ENCODE measurements at regions not wholly inside any gene's neighbourhood (a gene's known extent, or its start where the extent isn't known, plus 50 kb on each side); places are given as distances from the start of the nearest gene placed in this dataset.

DNA sequence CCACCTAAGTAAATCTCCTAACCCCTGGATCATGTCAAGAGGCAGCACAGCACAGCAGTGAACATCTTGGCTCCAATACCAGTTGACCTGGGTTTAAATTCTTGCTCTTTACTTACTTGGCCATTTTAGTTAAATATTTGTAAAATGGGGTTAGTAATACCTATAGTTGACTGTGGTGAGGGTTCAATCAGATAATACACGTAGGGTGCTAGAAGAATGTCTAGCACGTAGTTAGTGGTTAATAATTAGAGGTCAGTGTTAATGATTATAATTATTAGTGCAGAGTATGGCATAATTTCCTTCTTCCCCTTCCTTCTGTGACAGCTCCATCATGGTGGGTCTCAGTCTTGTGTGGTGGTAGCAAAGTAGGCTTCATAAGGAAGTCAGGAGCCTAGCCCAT lies 520.8 kb downstream of the INSC start:
- no peak for DNase-seq (ENCODE audit: extremely low read depth in 1 of 11, low read depth in 9 of 11, low spot score in 4 of 11)

GRCh38 chr11:15636521-15637089 lies 521.9 kb downstream of the INSC start:
- DNase-seq (ENCODE audit: extremely low read depth in 1 of 11, low read depth in 9 of 11, low spot score in 4 of 11), result no peak

- DNase-seq (ENCODE audit: extremely low read depth in 1 of 11, low read depth in 9 of 11, low spot score in 4 of 11), result no peak
Observed at GRCh38 chr11:15638386-15638787, 523.7 kb downstream of the INSC start.

DNA sequence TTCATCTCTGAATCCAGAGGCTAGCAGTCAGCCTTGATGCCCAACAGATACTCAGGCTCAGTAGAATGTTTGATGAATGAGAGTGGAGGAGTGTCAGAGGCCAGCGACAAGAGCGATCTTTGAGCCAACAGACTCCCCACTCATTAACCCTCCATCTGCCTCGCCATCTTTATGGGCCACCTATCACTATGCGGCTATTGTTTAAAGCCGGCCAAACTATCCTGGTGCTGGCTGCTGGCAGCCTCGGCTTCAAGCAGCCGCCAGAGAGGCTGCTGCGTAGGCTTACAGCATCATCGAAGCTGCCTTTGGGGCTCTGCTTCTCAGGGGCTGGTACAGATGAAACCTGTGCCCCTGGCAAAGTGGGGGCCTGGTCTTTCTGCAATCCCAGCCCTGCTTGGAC lies 525.6 kb downstream of the INSC start:
- no peak for DNase-seq (ENCODE audit: extremely low read depth in 1 of 11, low read depth in 9 of 11, low spot score in 4 of 11)

DNA sequence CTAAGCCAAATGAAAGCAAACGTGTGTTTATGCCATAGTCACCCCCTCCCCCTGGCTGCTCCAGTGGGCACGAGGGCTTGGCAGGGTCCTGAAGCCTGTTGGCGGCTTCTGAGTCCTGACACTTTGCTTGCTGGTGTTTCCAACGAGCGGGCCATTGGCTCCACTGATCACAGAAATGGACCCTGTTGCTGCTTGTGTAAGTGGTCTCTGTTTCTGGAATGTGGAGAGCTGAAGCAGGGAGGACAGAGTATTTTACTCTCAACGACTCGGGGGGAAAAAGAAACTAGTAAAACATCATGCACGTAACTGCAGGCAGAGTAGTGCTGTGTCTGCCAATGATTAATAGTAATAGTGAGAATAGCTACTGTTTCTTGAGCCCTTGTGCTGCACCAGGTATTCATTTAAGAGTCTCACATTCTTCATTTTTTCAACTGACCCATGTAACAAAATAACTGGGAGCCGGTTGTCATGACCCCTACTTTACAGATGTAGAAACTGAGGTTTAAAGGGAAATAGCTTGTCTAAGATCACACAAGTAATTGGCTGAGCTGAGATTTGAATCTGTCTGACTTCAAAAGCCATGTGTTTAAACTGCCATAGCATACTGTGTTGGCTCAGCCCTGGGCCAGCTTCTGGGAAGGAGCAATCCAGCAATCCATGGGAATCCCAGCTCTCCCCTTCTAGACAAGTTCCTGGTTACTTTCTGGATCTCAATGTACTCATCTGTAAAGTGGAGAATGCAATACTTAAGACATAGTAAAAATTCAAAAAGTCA lies 526.7 kb downstream of the INSC start:
- DNase-seq (ENCODE audit: extremely low read depth in 1 of 11, low read depth in 9 of 11, low spot score in 4 of 11), result peak in 4 of 11 donors; percentile 25 to 48 (median 38)

- no peak for DNase-seq (ENCODE audit: extremely low read depth in 1 of 11, low read depth in 9 of 11, low spot score in 4 of 11)
Observed at GRCh38 chr11:15645201-15645600, 530.5 kb downstream of the INSC start.

DNA sequence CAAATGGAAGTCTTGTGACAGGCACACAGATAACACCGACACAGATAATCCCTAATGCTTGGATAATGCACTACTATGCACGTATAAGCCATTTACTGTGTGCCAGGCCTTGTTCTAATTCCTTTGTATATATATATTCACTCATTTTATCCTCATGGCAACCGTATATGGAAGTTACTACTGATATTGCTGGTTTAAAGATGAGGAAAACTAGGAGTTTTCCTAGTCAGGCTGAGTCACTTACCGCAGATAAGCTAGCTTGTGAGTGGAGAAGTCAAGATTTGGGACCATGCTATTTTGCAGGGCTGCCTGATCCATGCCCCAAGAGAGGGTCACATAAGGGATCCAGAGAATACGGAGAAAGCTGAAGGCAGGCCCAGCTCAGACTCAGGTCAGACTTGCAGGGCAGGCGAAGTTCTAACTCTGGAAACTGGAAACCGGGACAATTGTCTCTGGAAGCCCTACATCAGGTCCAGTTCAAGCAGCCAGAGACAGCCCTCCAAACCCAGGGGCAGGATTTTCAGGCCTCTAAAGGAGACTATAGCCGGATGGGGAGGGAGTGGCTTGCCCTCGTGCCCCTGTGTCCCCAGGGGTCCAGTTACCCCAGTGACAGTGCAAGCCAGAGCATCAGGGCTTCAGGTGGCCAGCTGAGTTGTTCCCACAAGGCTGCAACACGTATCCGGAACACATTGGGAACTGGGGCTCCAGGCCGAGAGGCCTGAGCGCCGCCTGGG lies 534.8 kb downstream of the INSC start:
- DNase-seq (ENCODE audit: extremely low read depth in 1 of 11, low read depth in 9 of 11, low spot score in 4 of 11), result no peak

DNA sequence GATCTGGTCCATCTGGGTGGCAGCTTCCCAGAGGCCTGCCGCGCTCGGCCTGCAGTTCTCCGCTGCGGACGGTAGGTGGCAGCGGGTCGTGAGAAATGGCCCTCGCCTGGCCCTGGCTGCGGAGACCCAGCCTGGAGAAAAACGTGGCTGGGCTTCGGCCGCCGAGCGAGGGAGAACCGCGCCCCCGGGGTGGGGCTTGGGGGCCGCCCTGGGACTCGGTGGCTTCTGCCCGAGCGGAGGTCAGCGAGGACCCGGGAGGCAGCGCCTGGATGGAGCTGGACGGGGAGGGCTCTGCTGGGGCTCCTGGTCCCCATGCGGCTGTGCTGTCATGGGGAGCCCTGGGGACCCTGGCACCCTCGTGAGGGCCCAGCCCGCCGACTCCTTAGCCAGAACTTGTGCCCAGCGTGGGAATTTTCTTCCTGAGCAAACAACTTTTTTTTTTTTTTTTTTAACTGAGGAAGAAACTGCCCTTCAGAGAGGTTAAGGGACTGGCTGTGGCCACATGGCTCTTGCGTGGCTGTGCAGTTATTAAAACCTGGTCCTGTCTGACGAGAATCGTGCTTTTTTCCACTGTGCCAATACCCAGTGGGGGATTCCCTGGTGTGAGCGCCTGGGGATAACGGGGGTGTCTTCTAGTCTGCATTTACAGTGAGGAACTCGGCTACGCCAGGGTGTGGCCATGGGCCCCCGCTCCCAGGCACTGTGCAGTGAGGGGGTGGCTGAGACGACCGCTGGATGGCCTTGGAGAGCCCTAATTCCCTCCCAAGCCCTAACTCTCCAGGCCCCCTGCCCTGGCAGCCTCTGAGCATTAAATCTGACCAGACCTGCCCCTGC lies 535.6 kb downstream of the INSC start:
- DNase-seq (ENCODE audit: extremely low read depth in 1 of 11, low read depth in 9 of 11, low spot score in 4 of 11), result peak; percentile 84 to 95 (median 91)

DNA sequence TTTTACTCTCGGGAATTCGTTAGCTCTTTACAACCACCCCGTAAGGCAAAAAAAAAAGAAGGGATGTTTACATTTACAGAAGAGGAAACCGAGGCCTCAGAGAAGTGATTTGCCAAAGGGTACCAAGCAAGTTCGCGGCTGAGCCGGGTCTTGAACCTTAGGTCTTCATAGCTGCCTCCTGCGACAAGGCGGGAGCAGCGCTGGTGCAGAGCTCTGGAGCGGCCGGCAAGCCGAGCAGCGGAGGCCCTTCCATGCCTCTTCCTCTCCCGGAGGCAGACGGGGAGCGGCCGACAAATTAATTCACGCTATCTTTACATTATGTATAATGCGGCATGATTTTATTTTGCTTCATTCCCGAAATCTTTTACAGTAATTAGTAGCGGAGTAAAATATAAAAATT lies 536.3 kb downstream of the INSC start:
- DNase-seq (ENCODE audit: extremely low read depth in 1 of 11, low read depth in 9 of 11, low spot score in 4 of 11), result no peak

- DNase-seq (ENCODE audit: extremely low read depth in 1 of 11, low read depth in 9 of 11, low spot score in 4 of 11), result no peak
Observed at GRCh38 chr11:15651816-15652215, 537.1 kb downstream of the INSC start.

- no peak for DNase-seq (ENCODE audit: extremely low read depth in 1 of 11, low read depth in 9 of 11, low spot score in 4 of 11)
Observed at GRCh38 chr11:15653191-15653710, 538.5 kb downstream of the INSC start.

DNA sequence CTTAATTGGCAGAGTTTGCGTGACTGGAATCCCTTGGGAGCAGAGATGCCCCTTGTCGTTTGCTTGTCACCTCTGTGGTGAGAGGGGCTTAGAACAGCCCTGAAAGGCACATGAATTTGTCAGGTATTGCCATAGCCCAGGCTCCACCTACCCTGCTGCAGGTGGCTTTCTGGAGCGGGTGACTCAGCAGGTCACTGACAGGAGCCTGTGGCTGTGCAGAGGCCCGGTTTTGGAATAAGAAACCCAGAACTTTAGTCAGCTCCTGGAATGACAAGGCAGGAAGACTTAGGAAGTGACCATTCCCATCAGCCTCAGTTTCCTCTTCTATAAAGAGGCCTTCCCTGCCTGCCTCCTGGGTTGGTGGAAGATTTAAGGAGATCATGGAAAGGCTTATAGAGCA lies 539.7 kb downstream of the INSC start:
- no peak for DNase-seq (ENCODE audit: extremely low read depth in 1 of 11, low read depth in 9 of 11, low spot score in 4 of 11)

GRCh38 chr11:15655552-15655951 lies 540.8 kb downstream of the INSC start:
- no peak for DNase-seq (ENCODE audit: extremely low read depth in 1 of 11, low read depth in 9 of 11, low spot score in 4 of 11)

DNA sequence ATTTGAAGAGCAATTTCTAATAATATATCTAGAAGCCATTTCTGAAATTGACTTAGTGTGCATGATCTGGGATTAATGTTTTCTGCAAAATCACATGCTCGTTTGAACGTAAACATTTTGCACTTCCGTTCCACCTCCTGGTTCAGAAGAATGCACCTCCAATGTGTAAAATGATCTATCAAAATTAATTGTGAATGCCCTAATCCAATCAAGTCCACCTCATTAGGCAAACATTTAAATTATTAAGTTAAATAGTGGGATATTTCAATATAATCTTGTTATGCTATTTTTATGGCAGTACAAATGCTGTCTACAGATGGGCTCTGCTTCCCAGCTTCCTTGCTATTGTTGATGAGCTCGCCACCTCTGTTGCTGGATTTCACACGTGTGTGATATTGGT lies 542.5 kb downstream of the INSC start:
- DNase-seq (ENCODE audit: extremely low read depth in 1 of 11, low read depth in 9 of 11, low spot score in 4 of 11), result no peak

GRCh38 chr11:15660496-15660895 lies 545.8 kb downstream of the INSC start:
- no peak for DNase-seq (ENCODE audit: extremely low read depth in 1 of 11, low read depth in 9 of 11, low spot score in 4 of 11)

GRCh38 chr11:15662285-15662684 lies 547.6 kb downstream of the INSC start:
- no peak for DNase-seq (ENCODE audit: extremely low read depth in 1 of 11, low read depth in 9 of 11, low spot score in 4 of 11)

- DNase-seq (ENCODE audit: extremely low read depth in 1 of 11, low read depth in 9 of 11, low spot score in 4 of 11), result peak in 2 of 11 donors; percentile 24 to 32
Observed at GRCh38 chr11:15663777-15664218, 549.1 kb downstream of the INSC start.

DNA sequence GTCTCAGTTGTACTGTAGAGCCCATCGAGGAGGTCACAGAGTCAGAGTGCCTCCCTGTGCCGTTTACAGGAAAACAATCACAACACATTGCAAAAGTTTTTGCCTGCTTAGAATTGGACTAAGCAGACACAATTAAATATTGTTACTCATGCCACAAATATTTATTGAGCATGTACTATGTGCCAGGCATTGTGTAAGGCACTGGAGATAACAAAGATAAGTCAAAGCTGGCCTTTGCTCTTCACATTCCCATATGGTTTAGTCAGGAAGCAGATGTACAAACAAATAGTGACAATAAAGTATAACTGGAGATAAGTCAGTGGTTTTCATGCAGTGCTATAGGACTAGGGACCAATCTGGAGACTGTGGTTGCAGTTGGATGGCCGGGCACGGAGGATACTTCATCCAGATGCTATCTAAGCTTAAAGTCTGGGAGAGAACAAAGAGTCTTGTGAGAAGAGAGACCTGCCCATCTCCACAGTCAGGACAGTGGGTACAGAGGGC lies 550.7 kb downstream of the INSC start:
- no peak for DNase-seq (ENCODE audit: extremely low read depth in 1 of 11, low read depth in 9 of 11, low spot score in 4 of 11)

- no peak for DNase-seq (ENCODE audit: extremely low read depth in 1 of 11, low read depth in 9 of 11, low spot score in 4 of 11)
Observed at GRCh38 chr11:15667127-15667725, 552.5 kb downstream of the INSC start.
